ENCODE measurements at regions not wholly inside any gene's neighbourhood (a gene's known extent, or its start where the extent isn't known, plus 50 kb on each side); places are given as distances from the start of the nearest gene placed in this dataset.

- no peak for TF ChIP-seq CTCF (conservative IDR thresholded peaks at IDR 0.05; ENCODE audit: low read length)
- no peak for TF ChIP-seq EZH2phosphoT487 (IDR thresholded peaks at IDR 0.05; ENCODE audit: borderline replicate concordance)
Observed at GRCh38 chr11:134802598-134802997, 390.6 kb upstream of the B3GAT1 start.

Data from Loucy (cell line).